VCaP (cell line): ENCODE measurements at regions not wholly inside any gene's neighbourhood (a gene's known extent, or its start where the extent isn't known, plus 50 kb on each side); places are given as distances from the start of the nearest gene placed in this dataset.

ENCODE experiments used
- H3K27ac ChIP-seq: fragments of 450-650 bp; 2 replicates; pipeline ENCODE4 v1.5.1; 2017
- CTCF ChIP-seq: fragments of 450-650 bp; conservative IDR thresholded peaks from 2 replicates; pipeline ENCODE4 v1.5.1; 2017; ENCODE audit warnings: mild to moderate bottlenecking, moderate library complexity

GRCh38 chr2:158902005-158902398 lies 66.4 kb upstream of the TANC1 start:
- no peak for TF ChIP-seq CTCF
- H3K27ac ChIP-seq, result peak overlapping the region; percentile 56; the same call in 1 of the 2 replicates

- no peak overlapping the region for H3K27ac ChIP-seq
- no peak for TF ChIP-seq CTCF
Observed at GRCh38 chr2:158903711-158904405, 64.6 kb upstream of the TANC1 start.

GRCh38 chr2:158904627-158905177 lies 63.7 kb upstream of the TANC1 start:
- no peak overlapping the region for H3K27ac ChIP-seq
- no peak for TF ChIP-seq CTCF

- TF ChIP-seq CTCF, result no peak
- H3K27ac ChIP-seq, result no peak overlapping the region
Observed at GRCh38 chr2:158905341-158905740, 63.1 kb upstream of the TANC1 start.

GRCh38 chr2:158905784-158906183 lies 62.7 kb upstream of the TANC1 start:
- H3K27ac ChIP-seq, result no peak overlapping the region
- TF ChIP-seq CTCF, result no peak

GRCh38 chr2:158907926-158908456 lies 60.4 kb upstream of the TANC1 start:
- TF ChIP-seq CTCF, result no peak
- 0 out of 2 replicates have a peak overlapping the region, but pooled peaks have one; percentile 13 for H3K27ac ChIP-seq

- TF ChIP-seq CTCF, result no peak
- no peak overlapping the region for H3K27ac ChIP-seq
Observed at GRCh38 chr2:158912112-158912511, 56.3 kb upstream of the TANC1 start.
